GM12873 (cell line): ENCODE measurements at regions not wholly inside any gene's neighbourhood (a gene's known extent, or its start where the extent isn't known, plus 50 kb on each side); places are given as distances from the start of the nearest gene placed in this dataset.

ENCODE experiments used
- CTCF ChIP-seq: IDR thresholded peaks from 2 replicates; pipeline ENCODE4 v1.5.1; 2012; ENCODE audit warnings: low read depth, mild to moderate bottlenecking, moderate library complexity, low read length, control low read depth; ENCODE audit not compliant: insufficient read depth; ENCODE audit errors: missing control alignments

DNA sequence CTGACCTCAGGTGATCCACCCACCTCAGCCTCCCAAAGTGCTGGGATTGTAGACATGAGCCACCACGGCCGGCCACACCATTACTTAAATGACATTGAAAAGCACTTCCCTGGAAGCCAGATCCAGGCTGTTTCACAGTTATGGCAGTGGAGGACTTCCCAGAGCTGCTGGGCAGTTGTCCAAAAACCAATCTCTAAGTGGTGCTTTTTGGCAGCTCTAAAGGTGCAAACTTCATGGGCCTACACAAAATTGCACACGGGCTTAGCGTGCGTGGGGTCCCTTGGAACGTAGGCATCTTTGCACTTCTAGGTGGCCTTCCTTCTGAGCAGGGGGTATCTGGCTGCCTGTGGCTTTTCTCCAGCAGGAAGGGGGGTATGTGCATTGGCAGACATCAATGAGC lies 172.3 kb downstream of the SHOX start:
- no peak for TF ChIP-seq CTCF

- no peak for TF ChIP-seq CTCF
Measured at GRCh38 chrX:799808-800207, 169.2 kb downstream of the SHOX start.

GRCh38 chrX:794311-794710 lies 163.7 kb downstream of the SHOX start:
- no peak for TF ChIP-seq CTCF

DNA sequence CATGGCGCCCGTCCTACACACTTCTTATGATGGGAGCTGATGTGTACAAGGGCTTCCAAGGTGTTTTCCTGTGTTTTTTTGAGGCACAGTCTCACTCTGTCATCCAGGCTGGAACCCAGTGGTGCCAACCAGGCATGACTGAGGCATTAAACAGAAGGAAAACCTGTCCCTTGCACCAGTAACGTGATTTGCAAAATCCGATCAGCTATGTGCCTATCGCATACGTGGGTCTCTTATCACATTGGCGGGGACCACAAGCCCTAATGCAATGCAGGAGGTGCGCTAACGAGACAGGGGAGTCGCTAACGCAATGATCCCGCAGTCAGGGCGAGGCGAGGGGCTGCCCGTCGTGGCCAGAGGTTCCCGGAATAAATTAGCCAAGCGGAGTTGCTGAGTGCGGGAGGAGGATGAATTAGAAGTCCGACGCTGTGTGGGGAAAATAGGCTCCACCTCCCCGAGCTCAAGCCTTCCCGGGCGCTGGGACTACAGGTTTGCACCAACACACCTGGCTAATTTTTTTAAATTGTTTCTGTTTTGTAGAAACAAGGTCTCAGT lies 162.7 kb downstream of the SHOX start:
- no peak for TF ChIP-seq CTCF

GRCh38 chrX:791479-792034 lies 161.0 kb downstream of the SHOX start:
- no peak for TF ChIP-seq CTCF

DNA sequence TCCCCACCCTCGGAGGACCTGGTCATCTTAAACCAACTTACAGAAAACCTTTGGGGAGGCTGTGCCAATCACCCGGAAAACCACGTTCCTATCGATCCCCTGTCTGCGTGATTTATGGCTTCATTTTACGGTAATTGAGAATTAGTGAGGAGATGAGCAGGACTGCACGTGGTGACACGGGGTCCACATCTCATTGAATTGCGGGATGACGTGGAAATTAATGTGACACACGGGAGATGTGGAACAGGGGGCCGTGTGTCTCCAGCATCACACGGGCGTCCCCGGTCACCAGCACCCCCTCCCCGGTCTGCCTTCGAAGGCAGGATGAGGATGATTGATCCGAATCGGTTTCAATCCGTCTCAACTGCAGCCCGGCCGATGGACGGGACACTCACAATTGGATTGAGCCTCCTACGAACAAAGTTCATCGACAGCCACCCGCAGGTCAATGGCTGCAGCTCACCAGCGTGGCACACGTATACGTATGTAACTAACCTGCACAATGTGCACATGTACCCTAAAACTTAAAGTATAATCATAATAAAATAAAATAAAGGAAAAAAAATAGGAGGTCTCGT lies 160.3 kb downstream of the SHOX start:
- no peak for TF ChIP-seq CTCF

GRCh38 chrX:790041-790506 lies 159.5 kb downstream of the SHOX start:
- no peak for TF ChIP-seq CTCF
